ENCODE measurements at regions not wholly inside any gene's neighbourhood (a gene's known extent, or its start where the extent isn't known, plus 50 kb on each side); places are given as distances from the start of the nearest gene placed in this dataset.

DNA sequence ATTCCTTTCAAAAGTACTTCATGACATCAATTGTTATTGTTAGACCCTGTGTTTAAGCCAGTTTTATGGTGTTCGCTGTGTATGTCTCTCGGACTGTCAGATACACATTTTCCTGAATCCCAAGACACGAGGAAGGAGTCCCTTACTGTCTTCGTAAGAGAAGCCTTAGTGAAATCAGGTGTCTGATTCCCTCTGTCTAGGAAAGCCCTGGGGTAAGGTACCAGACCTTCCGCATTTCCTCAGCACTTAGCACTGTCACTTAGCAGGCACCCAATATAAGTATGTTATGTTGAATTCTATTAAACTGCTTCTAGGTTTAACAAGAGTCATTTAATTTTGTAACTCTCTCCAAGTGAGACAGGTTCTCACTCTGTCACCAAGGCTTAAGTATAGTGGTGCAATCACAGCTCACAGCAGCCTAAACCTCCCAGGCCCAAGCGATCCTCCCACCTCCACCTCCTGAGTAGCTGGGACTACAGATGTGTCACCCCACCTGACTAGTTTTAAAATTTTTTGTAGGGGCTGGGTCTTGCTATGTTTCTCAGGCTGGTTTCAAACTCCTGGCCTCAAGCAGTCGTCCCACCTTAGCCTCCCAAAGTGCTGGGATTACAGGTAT lies 111.0 kb downstream of the BBS10 start:
- TF ChIP-seq, protein P1, sequence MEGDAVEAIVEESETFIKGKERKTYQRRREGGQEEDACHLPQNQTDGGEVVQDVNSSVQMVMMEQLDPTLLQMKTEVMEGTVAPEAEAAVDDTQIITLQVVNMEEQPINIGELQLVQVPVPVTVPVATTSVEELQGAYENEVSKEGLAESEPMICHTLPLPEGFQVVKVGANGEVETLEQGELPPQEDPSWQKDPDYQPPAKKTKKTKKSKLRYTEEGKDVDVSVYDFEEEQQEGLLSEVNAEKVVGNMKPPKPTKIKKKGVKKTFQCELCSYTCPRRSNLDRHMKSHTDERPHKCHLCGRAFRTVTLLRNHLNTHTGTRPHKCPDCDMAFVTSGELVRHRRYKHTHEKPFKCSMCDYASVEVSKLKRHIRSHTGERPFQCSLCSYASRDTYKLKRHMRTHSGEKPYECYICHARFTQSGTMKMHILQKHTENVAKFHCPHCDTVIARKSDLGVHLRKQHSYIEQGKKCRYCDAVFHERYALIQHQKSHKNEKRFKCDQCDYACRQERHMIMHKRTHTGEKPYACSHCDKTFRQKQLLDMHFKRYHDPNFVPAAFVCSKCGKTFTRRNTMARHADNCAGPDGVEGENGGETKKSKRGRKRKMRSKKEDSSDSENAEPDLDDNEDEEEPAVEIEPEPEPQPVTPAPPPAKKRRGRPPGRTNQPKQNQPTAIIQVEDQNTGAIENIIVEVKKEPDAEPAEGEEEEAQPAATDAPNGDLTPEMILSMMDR (IDR thresholded peaks at IDR 0.05): no peak
- TF ChIP-seq POLR2A (IDR thresholded peaks at IDR 0.05): no peak
- TF ChIP-seq EP300 (IDR thresholded peaks at IDR 0.05): no peak
